ENCODE measurements at regions not wholly inside any gene's neighbourhood (a gene's known extent, or its start where the extent isn't known, plus 50 kb on each side); places are given as distances from the start of the nearest gene placed in this dataset.

- TF ChIP-seq ZNF274 (IDR thresholded peaks at IDR 0.05; ENCODE audit: low read depth, low read length) (no peak), YY1 (IDR thresholded peaks at IDR 0.05; ENCODE audit: insufficient read depth, insufficient read length) (no peak)
Measured at GRCh38 chr5:96133341-96134079, 171.9 kb upstream of the ELL2 start.
